ENCODE measurements at regions not wholly inside any gene's neighbourhood (a gene's known extent, or its start where the extent isn't known, plus 50 kb on each side); places are given as distances from the start of the nearest gene placed in this dataset.

GRCh38 chr5:119785057-119785456 is 155.7 kb downstream of the FAM170A start:
- FAIRE-seq (no peak), ATAC-seq (no peak), DNase-seq (ENCODE audit: low read depth in 1 of 2, low spot score in 1 of 2) (no peak)
- Histone ChIP-seq H3K4me2 (no peak overlapping the region), H3K27ac (no peak overlapping the region), H3K9me3 (no peaks in the 10 kb centered on the region), H3K4me1 (no peaks in the 10 kb centered on the region), H3K4me3 (no peak overlapping the region)
- POLR2A ChIA-PET, result no interaction called here
- CTCF ChIA-PET, result no interaction called here
- TF ChIP-seq EHMT2 (IDR thresholded peaks at IDR 0.05; ENCODE audit: low read depth) (no peak), PHF8 (IDR thresholded peaks at IDR 0.05; ENCODE audit: borderline replicate concordance, low read depth) (no peak), KDM1A (IDR thresholded peaks at IDR 0.05; ENCODE audit: low read depth) (no peak), CBX2 (IDR thresholded peaks at IDR 0.05; ENCODE audit: borderline replicate concordance, low read depth) (no peak), ZC3H11A (IDR thresholded peaks at IDR 0.05) (no peak), CHD2 (IDR thresholded peaks at IDR 0.05; ENCODE audit: low read length, partially characterized antibody) (no peak), HOXB13 (CRISPR knock-in tag; IDR thresholded peaks at IDR 0.05; ENCODE audit: low read depth) (no peak), FOSL2 (IDR thresholded peaks at IDR 0.05) (no peak), FOSL2 (CRISPR knock-in tag; IDR thresholded peaks at IDR 0.05) (no peak), RNF2 (IDR thresholded peaks at IDR 0.05; ENCODE audit: borderline replicate concordance, low read depth) (no peak), NPAS2 (CRISPR knock-in tag; IDR thresholded peaks at IDR 0.05; ENCODE audit: borderline replicate concordance) (no peak), ELK1 (IDR thresholded peaks at IDR 0.05; ENCODE audit: low read depth, low read length) (no peak), RARB (CRISPR knock-in tag; IDR thresholded peaks at IDR 0.05) (no peak), RAD21 (conservative IDR thresholded peaks at IDR 0.05 in 1 of 2, IDR thresholded peaks at IDR 0.05 in 1 of 2) (no peak), HES2 (IDR thresholded peaks at IDR 0.05) (no peak), ESRRA (IDR thresholded peaks at IDR 0.05; ENCODE audit: borderline replicate concordance, low read length) (no peak), ZSCAN20 (CRISPR knock-in tag; IDR thresholded peaks at IDR 0.05) (no peak), HOXB5 (CRISPR knock-in tag; IDR thresholded peaks at IDR 0.05) (no peak), BHLHE40 (IDR thresholded peaks at IDR 0.05; ENCODE audit: low read depth, low read length) (no peak), MYC (IDR thresholded peaks at IDR 0.05; ENCODE audit: borderline replicate concordance, low read length) (no peak)

DNA sequence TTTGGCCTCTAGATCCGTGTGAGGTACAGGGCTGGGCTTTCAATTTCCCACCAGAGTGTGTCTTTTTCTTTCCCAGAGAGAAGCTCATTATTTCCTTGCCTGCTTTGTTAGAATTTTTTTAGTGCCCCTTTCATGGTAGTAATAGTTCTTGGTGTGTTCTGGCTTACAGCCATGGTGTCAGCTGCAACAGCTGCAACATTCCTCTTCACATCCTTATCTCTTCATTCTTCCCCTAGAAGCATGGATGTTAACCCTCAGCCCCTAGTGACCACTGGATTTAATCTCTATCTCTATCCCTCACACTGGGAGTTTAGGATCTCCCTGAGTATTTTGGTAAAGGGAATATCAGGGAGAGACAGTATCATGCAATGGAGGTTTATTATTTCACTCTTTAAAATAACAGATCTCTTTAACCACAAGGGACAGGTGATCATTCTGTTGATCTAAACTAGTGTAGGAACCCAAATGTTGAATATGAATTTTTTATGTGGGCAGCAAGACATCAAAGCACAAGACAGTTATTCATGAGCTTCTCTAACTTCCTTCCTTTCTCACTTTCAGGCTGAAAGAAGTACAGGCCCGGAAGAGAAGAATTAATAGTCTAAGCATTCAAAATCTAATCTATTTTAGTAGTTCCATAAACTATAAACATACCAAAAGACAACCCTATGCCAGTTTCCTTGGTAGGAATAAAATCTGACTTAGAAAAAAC is 160.2 kb downstream of the FAM170A start:
- Histone ChIP-seq H3K4me1 (no peaks in the 10 kb centered on the region), H3K4me3 (no peak overlapping the region), H3K9me3 (no peaks in the 10 kb centered on the region), H3K27ac (no peak overlapping the region), H3K4me2 (no peak overlapping the region)
- FAIRE-seq, result no peak
- no peak for DNase-seq (ENCODE audit: low read depth in 1 of 2, low spot score in 1 of 2)
- CTCF ChIA-PET, result interaction anchor here (1.0 kb wide), 1 partner anchor 20 kb away, joined by 3 read pairs; no protein-coding TSS in a partner anchor
- TF ChIP-seq POLR2A (IDR thresholded peaks at IDR 0.05; ENCODE audit: low read length), result no peak
- no peak for TF ChIP-seq CHD4 (IDR thresholded peaks at IDR 0.05; ENCODE audit: borderline replicate concordance)
- POLR2A ChIA-PET, result no interaction called here
- no peak for ATAC-seq
- 2% methylated on average over 2 of the region's 2 CpGs for WGBS (ENCODE audit: missing lambda C conversion rate)

GRCh38 chr5:119792161-119792799 is 162.9 kb downstream of the FAM170A start:
- no peak overlapping the region for H3K4me2 ChIP-seq
- ATAC-seq, result no peak
- H3K27ac ChIP-seq, result no peak overlapping the region
- H3K9me3 ChIP-seq, result no peaks in the 10 kb centered on the region
- ChIA-PET CTCF (no interaction called here), POLR2A (no interaction called here)
- 19% methylated on average over 5 of the region's 5 CpGs for WGBS (ENCODE audit: missing lambda C conversion rate)
- TF ChIP-seq CEBPB (IDR thresholded peaks at IDR 0.05) (no peak), KDM5A (IDR thresholded peaks at IDR 0.05) (no peak), RAD21 (conservative IDR thresholded peaks at IDR 0.05 in 1 of 2, IDR thresholded peaks at IDR 0.05 in 1 of 2) (no peak)
- H3K4me1 ChIP-seq, result no peaks in the 10 kb centered on the region
- FAIRE-seq, result no peak
- H3K4me3 ChIP-seq, result no peak overlapping the region
- DNase-seq (ENCODE audit: low read depth in 1 of 2, low spot score in 1 of 2), result no peak

All from A549 (cell line).